H54 (cell line): ENCODE measurements at regions not wholly inside any gene's neighbourhood (a gene's known extent, or its start where the extent isn't known, plus 50 kb on each side); places are given as distances from the start of the nearest gene placed in this dataset.

Experiments
- DNase-seq: peaks from one replicate; pipeline ENCODE4 v3.0.0; 2011; ENCODE audit warnings: low spot score, mixed read lengths; ENCODE audit not compliant: insufficient read length
- FAIRE-seq: peaks from 3 replicates; lab custom pipeline; 2011; peaks lifted over from hg19 to GRCh38; lab: Jason Lieb, UNC
- POLR2A ChIP-seq: IDR thresholded peaks from 2 replicates; pipeline ENCODE4 v1.6.1; 2011; ENCODE audit warnings: low read depth, mild to moderate bottlenecking, low read length

GRCh38 chr9:86713970-86714369 lies 233.3 kb downstream of the GAS1 start:
- no peak for TF ChIP-seq POLR2A
- peak; percentile 57 for FAIRE-seq
- DNase-seq: no peak

DNA sequence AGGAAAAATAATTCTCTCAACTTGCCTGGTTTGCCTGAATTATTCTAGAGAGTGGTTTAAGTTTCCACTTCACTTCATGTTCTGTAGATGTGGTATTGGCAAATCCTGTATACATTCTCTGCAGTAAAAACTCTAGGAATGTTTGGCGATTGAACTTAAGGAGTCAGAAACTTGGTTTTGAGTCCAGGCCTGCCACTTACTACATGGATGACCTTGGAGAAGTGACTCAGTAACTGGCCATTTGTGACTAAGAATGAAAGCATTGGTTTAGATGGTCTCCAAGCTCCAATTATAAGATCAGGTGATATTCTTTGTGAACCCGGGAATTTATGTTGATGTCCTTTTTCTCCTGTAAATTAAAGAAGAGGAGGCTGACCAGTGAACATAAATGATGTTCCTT lies 233.8 kb downstream of the GAS1 start:
- TF ChIP-seq POLR2A: no peak
- FAIRE-seq: peak; percentile 97
- no peak for DNase-seq

GRCh38 chr9:86708918-86709835 lies 238.1 kb downstream of the GAS1 start:
- TF ChIP-seq POLR2A: no peak
- DNase-seq: no peak
- FAIRE-seq: no peak

GRCh38 chr9:86707932-86708510 lies 239.3 kb downstream of the GAS1 start:
- FAIRE-seq: no peak
- TF ChIP-seq POLR2A: no peak

GRCh38 chr9:86706391-86706790 lies 240.9 kb downstream of the GAS1 start:
- TF ChIP-seq POLR2A: no peak
- DNase-seq (no peak), FAIRE-seq (no peak)

More at GRCh38 chr9:86707932-86708510, 239.3 kb downstream of the GAS1 start:
- DNase-seq: no peak

- FAIRE-seq (peak; percentile 6), DNase-seq (no peak)
- no peak for TF ChIP-seq POLR2A
Observed at GRCh38 chr9:86705490-86705889, 241.8 kb downstream of the GAS1 start.

GRCh38 chr9:86703346-86703745 lies 244.0 kb downstream of the GAS1 start:
- FAIRE-seq (no peak), DNase-seq (no peak)
- TF ChIP-seq POLR2A: no peak

GRCh38 chr9:86700629-86701028 lies 246.7 kb downstream of the GAS1 start:
- no peak for TF ChIP-seq POLR2A
- no peak for DNase-seq
- FAIRE-seq: no peak

GRCh38 chr9:86697999-86698398 lies 249.3 kb downstream of the GAS1 start:
- no peak for TF ChIP-seq POLR2A
- peak; percentile 33 for FAIRE-seq
- DNase-seq: no peak

DNA sequence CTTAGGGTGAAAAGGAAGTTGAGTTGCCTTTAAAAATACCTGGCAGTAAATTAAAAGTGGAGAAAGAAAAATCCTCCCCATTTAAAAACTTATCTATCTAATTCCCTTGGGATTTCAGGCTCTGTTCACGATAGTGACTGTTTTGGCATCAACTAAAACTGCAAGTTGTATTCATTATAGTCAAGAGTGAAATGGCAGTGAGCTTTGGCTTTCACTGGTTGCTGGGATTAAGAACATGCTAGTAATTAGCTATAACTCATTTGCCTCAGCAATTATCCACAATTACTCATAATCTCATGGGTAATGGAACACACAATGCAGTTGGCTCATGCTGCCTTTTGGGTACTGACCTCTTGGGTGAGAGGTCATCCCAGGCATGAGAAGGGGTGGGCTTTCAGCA lies 250.1 kb downstream of the GAS1 start:
- DNase-seq (no peak), FAIRE-seq (peak; percentile 30)
- TF ChIP-seq POLR2A: no peak

GRCh38 chr9:86695910-86696424 lies 251.3 kb downstream of the GAS1 start:
- no peak for TF ChIP-seq POLR2A
- FAIRE-seq: peak; percentile 83
- DNase-seq: no peak

GRCh38 chr9:86690034-86690433 lies 257.3 kb downstream of the GAS1 start:
- no peak for TF ChIP-seq POLR2A
- FAIRE-seq (no peak), DNase-seq (no peak)

- DNase-seq (peak; percentile 47), FAIRE-seq (peak; percentile 82)
- TF ChIP-seq POLR2A: no peak
Observed at GRCh38 chr9:86687788-86688187, 259.5 kb downstream of the GAS1 start.

GRCh38 chr9:86685556-86685955 lies 261.8 kb downstream of the GAS1 start:
- TF ChIP-seq POLR2A: no peak
- FAIRE-seq (peak; percentile 48), DNase-seq (no peak)

- no peak for TF ChIP-seq POLR2A
- DNase-seq: no peak
- FAIRE-seq: no peak
Observed at GRCh38 chr9:86684148-86684547, 263.2 kb downstream of the GAS1 start.
